ENCODE measurements at regions not wholly inside any gene's neighbourhood (a gene's known extent, or its start where the extent isn't known, plus 50 kb on each side); places are given as distances from the start of the nearest gene placed in this dataset.

GRCh38 chr6:137793805-137794515, 73.1 kb upstream of the TNFAIP3 start:
- peaks cover 47% of the 10 kb centered on the region for H3K4me1 ChIP-seq (ENCODE audit: control insufficient read depth, insufficient read depth, low read length, poor library complexity, severe bottlenecking)

GRCh38 chr6:137794516-137795201, 72.4 kb upstream of the TNFAIP3 start:
- Mint-ChIP-seq H3K9me3 (no peaks in the 10 kb centered on the region), H3K4me1 (peaks cover 46 to 75% (median 65%) of the 10 kb centered on the region in 4 donors), H3K4me3 (peak overlapping the region in 3 of 4 donors; percentile 18 to 73 (median 26)), H3K27ac (peak overlapping the region; percentile 73 to 92 (median 83)), H3K36me3 (no peaks in the 10 kb centered on the region), H3K27me3 (no peaks in the 10 kb centered on the region)
- Histone ChIP-seq H3K36me3 (ENCODE audit: control insufficient read depth, insufficient read depth, low read length) (no peaks in the 10 kb centered on the region), H3K9me3 (ENCODE audit: control insufficient read depth in 2 of 2, low read length in 2 of 2) (no peaks in the 10 kb centered on the region), H3K4me3 (ENCODE audit: low read depth, low read length) (peak overlapping the region; percentile 35), H3K27me3 (ENCODE audit: control insufficient read depth, insufficient read depth, low read length) (no peaks in the 10 kb centered on the region), H3K4me1 (ENCODE audit: control insufficient read depth, insufficient read depth, low read length, poor library complexity, severe bottlenecking) (peaks cover 54% of the 10 kb centered on the region), H3K27ac (ENCODE audit: insufficient read depth, low read length, poor library complexity, severe bottlenecking) (peak overlapping the region; percentile 57)
- no peak for ATAC-seq (ENCODE audit: low read depth in 2 of 2)
- peak in 1 of 3 donors; percentile 41 for DNase-seq

More at GRCh38 chr6:137793805-137794515, 73.1 kb upstream of the TNFAIP3 start:
- H3K36me3 ChIP-seq (ENCODE audit: control insufficient read depth, insufficient read depth, low read length), result no peaks in the 10 kb centered on the region
- ATAC-seq (ENCODE audit: low read depth in 2 of 2) (peak in 1 of 2 donors; percentile 31), DNase-seq (no peak)
- Mint-ChIP-seq H3K27ac (peak overlapping the region; percentile 73 to 92 (median 83)), H3K4me3 (peak overlapping the region in 3 of 4 donors; percentile 23 to 73 (median 48)), H3K36me3 (no peaks in the 10 kb centered on the region), H3K4me1 (peaks cover 43 to 73% (median 62%) of the 10 kb centered on the region in 4 donors), H3K9me3 (no peaks in the 10 kb centered on the region), H3K27me3 (no peaks in the 10 kb centered on the region)
- no peaks in the 10 kb centered on the region for H3K9me3 ChIP-seq (ENCODE audit: control insufficient read depth in 2 of 2, low read length in 2 of 2)
- peak overlapping the region; percentile 57 for H3K27ac ChIP-seq (ENCODE audit: insufficient read depth, low read length, poor library complexity, severe bottlenecking)
- H3K27me3 ChIP-seq (ENCODE audit: control insufficient read depth, insufficient read depth, low read length), result no peaks in the 10 kb centered on the region
- H3K4me3 ChIP-seq (ENCODE audit: low read depth, low read length), result peak overlapping the region; percentile 35

GRCh38 chr6:137795501-137795900, 71.6 kb upstream of the TNFAIP3 start:
- peak in 1 of 3 donors; percentile 64 for DNase-seq
- peak overlapping the region; percentile 57 for H3K27ac ChIP-seq (ENCODE audit: insufficient read depth, low read length, poor library complexity, severe bottlenecking)
- ATAC-seq (ENCODE audit: low read depth in 2 of 2), result peak; percentile 17 to 26
- peak overlapping the region; percentile 52 to 73 (median 68) for H3K27ac Mint-ChIP-seq
- peaks cover 52 to 75% (median 65%) of the 10 kb centered on the region in 4 donors for H3K4me1 Mint-ChIP-seq
- H3K9me3 ChIP-seq (ENCODE audit: control insufficient read depth in 2 of 2, low read length in 2 of 2), result no peaks in the 10 kb centered on the region
- no peaks in the 10 kb centered on the region for H3K9me3 Mint-ChIP-seq
- no peaks in the 10 kb centered on the region for H3K27me3 ChIP-seq (ENCODE audit: control insufficient read depth, insufficient read depth, low read length)
- peaks cover 55% of the 10 kb centered on the region for H3K4me1 ChIP-seq (ENCODE audit: control insufficient read depth, insufficient read depth, low read length, poor library complexity, severe bottlenecking)
- H3K27me3 Mint-ChIP-seq, result no peaks in the 10 kb centered on the region
- peak overlapping the region in 1 of 4 donors; percentile 16 for H3K4me3 Mint-ChIP-seq
- no peaks in the 10 kb centered on the region for H3K36me3 Mint-ChIP-seq
- no peak overlapping the region for H3K4me3 ChIP-seq (ENCODE audit: low read depth, low read length)
- no peaks in the 10 kb centered on the region for H3K36me3 ChIP-seq (ENCODE audit: control insufficient read depth, insufficient read depth, low read length)

GRCh38 chr6:137798261-137798660, 68.8 kb upstream of the TNFAIP3 start:
- ATAC-seq (ENCODE audit: low read depth in 2 of 2), result no peak
- H3K36me3 Mint-ChIP-seq, result no peaks in the 10 kb centered on the region
- peak overlapping the region in 1 of 3 donors; percentile 90 for H3K27ac Mint-ChIP-seq
- Histone ChIP-seq H3K9me3 (ENCODE audit: control insufficient read depth in 2 of 2, low read length in 2 of 2) (no peaks in the 10 kb centered on the region), H3K4me3 (ENCODE audit: low read depth, low read length) (no peak overlapping the region), H3K4me1 (ENCODE audit: control insufficient read depth, insufficient read depth, low read length, poor library complexity, severe bottlenecking) (peaks cover 45% of the 10 kb centered on the region), H3K27ac (ENCODE audit: insufficient read depth, low read length, poor library complexity, severe bottlenecking) (no peak overlapping the region), H3K36me3 (ENCODE audit: control insufficient read depth, insufficient read depth, low read length) (no peaks in the 10 kb centered on the region), H3K27me3 (ENCODE audit: control insufficient read depth, insufficient read depth, low read length) (no peaks in the 10 kb centered on the region)
- no peaks in the 10 kb centered on the region for H3K27me3 Mint-ChIP-seq
- H3K4me3 Mint-ChIP-seq, result no peak overlapping the region
- DNase-seq, result no peak
- peaks cover 44 to 67% (median 55%) of the 10 kb centered on the region in 4 donors for H3K4me1 Mint-ChIP-seq
- H3K9me3 Mint-ChIP-seq, result peaks cover 0 to under 1% (median 0%) of the 10 kb centered on the region in 7 donors

- Histone ChIP-seq H3K27me3 (ENCODE audit: control insufficient read depth, insufficient read depth, low read length) (no peaks in the 10 kb centered on the region), H3K36me3 (ENCODE audit: control insufficient read depth, insufficient read depth, low read length) (no peaks in the 10 kb centered on the region), H3K9me3 (ENCODE audit: control insufficient read depth in 2 of 2, low read length in 2 of 2) (no peaks in the 10 kb centered on the region), H3K4me1 (ENCODE audit: control insufficient read depth, insufficient read depth, low read length, poor library complexity, severe bottlenecking) (peaks cover 43% of the 10 kb centered on the region), H3K4me3 (ENCODE audit: low read depth, low read length) (no peak overlapping the region), H3K27ac (ENCODE audit: insufficient read depth, low read length, poor library complexity, severe bottlenecking) (peak overlapping the region; percentile 51)
- H3K36me3 Mint-ChIP-seq, result no peaks in the 10 kb centered on the region
- H3K27me3 Mint-ChIP-seq, result no peaks in the 10 kb centered on the region
- H3K9me3 Mint-ChIP-seq, result peaks cover 0 to 3% (median 0%) of the 10 kb centered on the region in 7 donors
- H3K4me1 Mint-ChIP-seq, result peaks cover 42 to 65% (median 53%) of the 10 kb centered on the region in 4 donors
- H3K27ac Mint-ChIP-seq, result peak overlapping the region; percentile 78 to 90 (median 79)
- ATAC-seq (ENCODE audit: low read depth in 2 of 2) (no peak), DNase-seq (no peak)
- no peak overlapping the region for H3K4me3 Mint-ChIP-seq
Measured at GRCh38 chr6:137798846-137799245, 68.2 kb upstream of the TNFAIP3 start.

GRCh38 chr6:137799950-137800568, 67.0 kb upstream of the TNFAIP3 start:
- peak; percentile 54 to 89 (median 82) for DNase-seq
- H3K4me3 ChIP-seq (ENCODE audit: low read depth, low read length), result no peak overlapping the region
- Mint-ChIP-seq H3K4me3 (peak overlapping the region in 2 of 4 donors; percentile 5 to 18), H3K27ac (peak overlapping the region; percentile 18 to 90 (median 82)), H3K36me3 (no peaks in the 10 kb centered on the region), H3K4me1 (peaks cover 38 to 65% (median 51%) of the 10 kb centered on the region in 4 donors), H3K9me3 (peaks cover 0 to 3% (median 0%) of the 10 kb centered on the region in 7 donors), H3K27me3 (no peaks in the 10 kb centered on the region)
- peaks cover 36% of the 10 kb centered on the region for H3K4me1 ChIP-seq (ENCODE audit: control insufficient read depth, insufficient read depth, low read length, poor library complexity, severe bottlenecking)
- no peaks in the 10 kb centered on the region for H3K27me3 ChIP-seq (ENCODE audit: control insufficient read depth, insufficient read depth, low read length)
- peak overlapping the region; percentile 34 for H3K27ac ChIP-seq (ENCODE audit: insufficient read depth, low read length, poor library complexity, severe bottlenecking)
- no peaks in the 10 kb centered on the region for H3K9me3 ChIP-seq (ENCODE audit: control insufficient read depth in 2 of 2, low read length in 2 of 2)
- no peaks in the 10 kb centered on the region for H3K36me3 ChIP-seq (ENCODE audit: control insufficient read depth, insufficient read depth, low read length)
- peak; percentile 76 to 78 for ATAC-seq (ENCODE audit: low read depth in 2 of 2)

- peaks cover 31 to 65% (median 49%) of the 10 kb centered on the region in 4 donors for H3K4me1 Mint-ChIP-seq
Measured at GRCh38 chr6:137800762-137801161, 66.3 kb upstream of the TNFAIP3 start.

More at GRCh38 chr6:137800762-137801161, 66.3 kb upstream of the TNFAIP3 start:
- no peak for DNase-seq
- H3K27ac Mint-ChIP-seq, result peak overlapping the region; percentile 52 to 90 (median 82)
- H3K4me3 Mint-ChIP-seq, result no peak overlapping the region
- H3K9me3 Mint-ChIP-seq, result peaks cover 0 to 3% (median 0%) of the 10 kb centered on the region in 7 donors
- no peaks in the 10 kb centered on the region for H3K36me3 ChIP-seq (ENCODE audit: control insufficient read depth, insufficient read depth, low read length)
- H3K27me3 Mint-ChIP-seq, result no peaks in the 10 kb centered on the region
- H3K4me3 ChIP-seq (ENCODE audit: low read depth, low read length), result no peak overlapping the region
- H3K9me3 ChIP-seq (ENCODE audit: control insufficient read depth in 2 of 2, low read length in 2 of 2), result no peaks in the 10 kb centered on the region
- no peak for ATAC-seq (ENCODE audit: low read depth in 2 of 2)
- H3K27ac ChIP-seq (ENCODE audit: insufficient read depth, low read length, poor library complexity, severe bottlenecking), result no peak overlapping the region
- H3K27me3 ChIP-seq (ENCODE audit: control insufficient read depth, insufficient read depth, low read length), result no peaks in the 10 kb centered on the region
- H3K4me1 ChIP-seq (ENCODE audit: control insufficient read depth, insufficient read depth, low read length, poor library complexity, severe bottlenecking), result peaks cover 30% of the 10 kb centered on the region
- no peaks in the 10 kb centered on the region for H3K36me3 Mint-ChIP-seq
